ENCODE measurements at regions not wholly inside any gene's neighbourhood (a gene's known extent, or its start where the extent isn't known, plus 50 kb on each side); places are given as distances from the start of the nearest gene placed in this dataset.

DNA sequence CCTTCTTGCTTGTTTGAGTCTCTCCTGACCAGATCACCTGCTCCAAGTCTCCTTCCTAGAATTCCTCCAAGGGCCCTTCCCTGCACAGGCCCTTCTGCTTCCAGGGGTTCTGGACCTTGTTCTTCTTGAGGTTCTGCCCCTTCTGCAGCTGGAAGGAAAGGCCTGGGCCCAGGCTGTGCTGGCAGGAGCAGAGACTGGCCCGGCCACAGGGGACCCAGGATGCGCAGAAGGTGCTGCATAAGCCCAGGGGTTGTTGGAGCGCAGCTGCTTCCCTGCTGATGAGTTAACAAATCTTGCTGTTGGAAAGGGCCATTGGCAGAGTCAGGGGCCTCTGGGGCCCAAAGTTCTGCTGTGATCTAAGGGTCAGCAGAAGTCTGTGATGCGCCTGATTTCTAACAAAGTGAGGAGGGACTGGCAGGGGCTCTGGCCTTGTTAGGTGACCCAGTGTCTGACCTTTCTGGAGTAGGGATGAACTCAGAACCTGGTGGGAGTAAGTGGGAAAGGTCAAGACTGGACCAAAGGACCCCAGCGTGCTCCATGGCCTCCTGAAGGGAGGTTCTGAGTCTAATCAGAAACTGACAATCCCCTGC, 509.8 kb downstream of the PTPRU start:
- TF ChIP-seq, protein P1, sequence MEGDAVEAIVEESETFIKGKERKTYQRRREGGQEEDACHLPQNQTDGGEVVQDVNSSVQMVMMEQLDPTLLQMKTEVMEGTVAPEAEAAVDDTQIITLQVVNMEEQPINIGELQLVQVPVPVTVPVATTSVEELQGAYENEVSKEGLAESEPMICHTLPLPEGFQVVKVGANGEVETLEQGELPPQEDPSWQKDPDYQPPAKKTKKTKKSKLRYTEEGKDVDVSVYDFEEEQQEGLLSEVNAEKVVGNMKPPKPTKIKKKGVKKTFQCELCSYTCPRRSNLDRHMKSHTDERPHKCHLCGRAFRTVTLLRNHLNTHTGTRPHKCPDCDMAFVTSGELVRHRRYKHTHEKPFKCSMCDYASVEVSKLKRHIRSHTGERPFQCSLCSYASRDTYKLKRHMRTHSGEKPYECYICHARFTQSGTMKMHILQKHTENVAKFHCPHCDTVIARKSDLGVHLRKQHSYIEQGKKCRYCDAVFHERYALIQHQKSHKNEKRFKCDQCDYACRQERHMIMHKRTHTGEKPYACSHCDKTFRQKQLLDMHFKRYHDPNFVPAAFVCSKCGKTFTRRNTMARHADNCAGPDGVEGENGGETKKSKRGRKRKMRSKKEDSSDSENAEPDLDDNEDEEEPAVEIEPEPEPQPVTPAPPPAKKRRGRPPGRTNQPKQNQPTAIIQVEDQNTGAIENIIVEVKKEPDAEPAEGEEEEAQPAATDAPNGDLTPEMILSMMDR (IDR thresholded peaks at IDR 0.05) = no peak
- Histone ChIP-seq H3K4me1 (ENCODE audit: control insufficient read depth in 1 of 2, insufficient read depth in 1 of 2, low read depth in 1 of 2, low read length in 1 of 2) (no peaks in the 10 kb centered on the region), H3K27ac (no peak overlapping the region), H3K4me3 (ENCODE audit: low read depth in 1 of 2, low read length in 1 of 2) (no peak overlapping the region), H3K9me3 (no peaks in the 10 kb centered on the region), H3K27me3 (peaks cover 3% of the 10 kb centered on the region), H3K36me3 (no peaks in the 10 kb centered on the region)

DNA sequence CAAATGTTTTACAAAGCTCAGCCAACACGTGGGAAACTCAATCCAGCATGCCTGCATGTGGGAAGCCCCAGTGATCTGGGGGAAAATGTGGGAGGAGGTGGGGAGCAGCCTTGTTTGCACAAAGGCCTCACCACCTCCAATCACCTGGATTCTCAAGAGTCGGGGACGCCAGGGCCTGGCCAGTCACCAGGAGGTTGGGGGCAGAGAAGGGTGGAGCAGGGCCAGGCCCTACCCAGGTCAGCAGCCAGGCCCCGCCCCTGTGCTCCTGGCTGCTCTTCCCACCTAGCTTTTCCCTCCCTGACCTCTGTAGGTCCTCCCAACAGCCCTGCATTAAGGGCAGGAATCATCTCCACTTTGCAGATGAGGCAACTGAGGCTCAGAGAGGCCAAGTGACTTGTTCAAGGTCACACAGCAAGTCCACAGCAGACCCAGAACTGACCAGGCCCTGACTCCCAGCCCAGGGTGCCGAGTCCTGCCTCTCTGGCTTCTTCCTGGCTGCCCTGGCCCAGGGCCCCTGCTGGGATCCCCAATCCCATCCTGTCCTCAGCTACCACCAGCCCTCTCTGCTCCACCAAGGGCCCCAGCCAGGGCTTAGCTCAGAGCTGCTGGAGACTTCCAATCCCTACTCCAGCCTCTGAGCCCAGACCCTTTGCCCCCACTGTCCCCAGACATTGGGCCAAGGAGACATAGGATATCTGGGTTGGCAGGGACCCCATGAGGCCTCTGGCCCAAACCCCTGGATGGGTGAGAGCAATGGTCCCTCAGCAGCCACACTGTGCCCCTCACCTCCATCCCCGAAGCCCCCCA, 508.6 kb downstream of the PTPRU start:
- TF ChIP-seq, protein P1 (IDR thresholded peaks at IDR 0.05) = no peak
- no peak overlapping the region for H3K4me3 ChIP-seq (ENCODE audit: low read depth in 1 of 2, low read length in 1 of 2)

DNA sequence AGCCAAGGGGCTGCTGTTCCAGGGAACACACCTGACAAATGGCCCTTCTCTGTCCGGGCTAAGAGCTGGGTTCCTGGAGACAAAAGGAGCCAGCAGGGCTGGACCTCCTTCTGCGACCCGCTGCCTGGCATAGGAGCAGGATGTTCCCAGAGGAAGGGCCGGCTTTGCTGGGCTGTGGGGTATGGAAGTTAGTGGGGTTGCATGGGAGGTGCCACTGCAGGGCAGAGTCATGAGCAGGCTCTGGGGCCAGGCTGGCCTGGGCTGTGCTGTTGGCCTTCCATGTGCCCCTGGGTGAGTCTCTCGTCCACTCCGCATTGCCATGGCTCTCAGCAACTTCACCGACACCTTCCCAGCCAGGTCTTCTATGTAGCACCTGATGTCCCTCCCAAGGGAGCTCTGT, 507.6 kb downstream of the PTPRU start:
- Histone ChIP-seq H3K4me1 (ENCODE audit: control insufficient read depth in 1 of 2, insufficient read depth in 1 of 2, low read depth in 1 of 2, low read length in 1 of 2) (no peaks in the 10 kb centered on the region), H3K4me3 (ENCODE audit: low read depth in 1 of 2, low read length in 1 of 2) (no peak overlapping the region), H3K9me3 (no peaks in the 10 kb centered on the region), H3K36me3 (no peaks in the 10 kb centered on the region), H3K27ac (no peak overlapping the region), H3K27me3 (peaks cover 3% of the 10 kb centered on the region)
- TF ChIP-seq, protein P1 (IDR thresholded peaks at IDR 0.05) = no peak

More for the DNA sequence above, 508.6 kb downstream of the PTPRU start:
- Histone ChIP-seq H3K9me3 (no peaks in the 10 kb centered on the region), H3K27me3 (peaks cover 3% of the 10 kb centered on the region), H3K4me1 (ENCODE audit: control insufficient read depth in 1 of 2, insufficient read depth in 1 of 2, low read depth in 1 of 2, low read length in 1 of 2) (no peaks in the 10 kb centered on the region), H3K36me3 (no peaks in the 10 kb centered on the region), H3K27ac (no peak overlapping the region)

DNA sequence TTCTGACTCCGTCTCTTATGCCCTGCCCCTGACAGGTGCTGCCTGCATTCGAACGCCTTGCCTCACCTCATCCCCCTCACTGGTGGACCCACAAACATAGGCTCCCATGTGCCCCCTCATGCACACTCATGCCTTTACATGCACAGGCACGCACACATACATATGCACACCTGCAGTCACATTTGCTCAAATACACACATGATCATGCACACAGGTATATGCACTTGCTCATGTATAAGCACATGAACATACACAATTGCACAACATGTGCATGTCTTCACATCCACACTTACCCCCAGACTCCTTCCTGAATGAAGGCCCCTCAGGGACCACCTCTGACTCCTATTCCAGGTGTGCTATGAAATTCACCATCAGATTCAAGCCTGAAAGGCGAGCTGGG, 506.9 kb downstream of the PTPRU start:
- Histone ChIP-seq H3K36me3 (no peaks in the 10 kb centered on the region), H3K27me3 (peaks cover 3% of the 10 kb centered on the region), H3K4me3 (ENCODE audit: low read depth in 1 of 2, low read length in 1 of 2) (no peak overlapping the region), H3K27ac (no peak overlapping the region), H3K4me1 (ENCODE audit: control insufficient read depth in 1 of 2, insufficient read depth in 1 of 2, low read depth in 1 of 2, low read length in 1 of 2) (no peaks in the 10 kb centered on the region), H3K9me3 (no peaks in the 10 kb centered on the region)
- TF ChIP-seq, protein P1 (IDR thresholded peaks at IDR 0.05) = no peak

DNA sequence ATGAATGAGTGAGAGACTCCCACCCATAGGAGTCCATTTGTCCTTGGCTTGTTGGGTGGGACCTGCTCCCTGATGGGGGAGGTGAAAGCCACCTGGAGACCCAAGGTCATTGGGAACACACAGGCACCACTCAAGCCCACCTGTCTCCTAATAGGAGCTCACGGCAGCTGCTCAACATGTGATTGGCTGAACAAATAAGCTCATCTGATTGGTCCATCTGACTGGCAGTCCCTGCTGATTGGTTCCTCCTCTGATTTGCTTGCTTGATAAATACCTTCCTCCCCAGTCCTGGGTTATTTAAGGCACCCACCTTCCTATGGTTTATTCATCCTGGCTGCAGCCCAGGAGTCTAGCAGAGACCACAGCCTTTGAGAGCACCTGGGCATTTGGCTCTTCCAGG, 502.9 kb downstream of the PTPRU start:
- Histone ChIP-seq H3K36me3 (no peaks in the 10 kb centered on the region), H3K27me3 (no peaks in the 10 kb centered on the region), H3K4me3 (ENCODE audit: low read depth in 1 of 2, low read length in 1 of 2) (no peak overlapping the region), H3K27ac (no peak overlapping the region), H3K4me1 (ENCODE audit: control insufficient read depth in 1 of 2, insufficient read depth in 1 of 2, low read depth in 1 of 2, low read length in 1 of 2) (no peaks in the 10 kb centered on the region), H3K9me3 (no peaks in the 10 kb centered on the region)
- TF ChIP-seq, protein P1 (IDR thresholded peaks at IDR 0.05) = no peak
